22Rv1 (cell line): ENCODE measurements at regions not wholly inside any gene's neighbourhood (a gene's known extent, or its start where the extent isn't known, plus 50 kb on each side); places are given as distances from the start of the nearest gene placed in this dataset.

Experiments
- H3K27ac ChIP-seq: fragments of 450-650 bp; 2 replicates; pipeline ENCODE4 v1.5.1; 2017
- CTCF ChIP-seq: fragments of 450-650 bp; IDR thresholded peaks from 2 replicates; pipeline ENCODE4 v1.5.1; 2017; ENCODE audit warnings: mild to moderate bottlenecking
- ZFX ChIP-seq: fragments of 450-650 bp; IDR thresholded peaks from 2 replicates; pipeline ENCODE4 v1.6.1; 2017; ENCODE audit warnings: antibody characterized with exemption, borderline replicate concordance

GRCh38 chr3:178900029-178900646 is 171.5 kb downstream of the ZMAT3 start:
- no peak for TF ChIP-seq ZFX
- no peak for TF ChIP-seq CTCF
- H3K27ac ChIP-seq: 0 out of 2 replicates have a peak overlapping the region, but pooled peaks have one; percentile 20

- no peak for TF ChIP-seq ZFX
- no peak for TF ChIP-seq CTCF
- H3K27ac ChIP-seq: no peak overlapping the region
These were observed 176.3 kb downstream of the ZMAT3 start for GRCh38 chr3:178895178-178895789.
